K562 (cell line): ENCODE measurements at regions not wholly inside any gene's neighbourhood (a gene's known extent, or its start where the extent isn't known, plus 50 kb on each side); places are given as distances from the start of the nearest gene placed in this dataset.

Experiments
- CBFB ChIP-seq: sonication (generic); formaldehyde crosslinking; IDR thresholded peaks from 2 replicates; pipeline ENCODE4 v1.4.0; 2020; ENCODE audit warnings: mild to moderate bottlenecking, missing genetic modification reagents
- CEBPB ChIP-seq: fragments of 450-650 bp; IDR thresholded peaks from 2 replicates; pipeline ENCODE4 v1.6.1; 2016; ENCODE audit warnings: missing genetic modification characterization, missing compliant biosample characterization
- CTCF ChIP-seq, 3 experiments: IDR thresholded peaks in 2 of 3; conservative IDR thresholded peaks in 1 of 3; 2 replicates each; pipeline ENCODE4 v1.5.1; 2011 to 2012; ENCODE audit warnings: low read length in 3 of 3, mild to moderate bottlenecking in 3 of 3, control low read depth in 2 of 3, improper control_type of control experiment in 1 of 3, inconsistent platforms in 1 of 3, low read depth in 1 of 3, mixed read lengths in 1 of 3, moderate library complexity in 1 of 3; ENCODE audit not compliant: insufficient read depth in 2 of 3
- FOXM1 ChIP-seq, 2 experiments: fragments of 450-650 bp in 1 of 2; sonication (generic) in 1 of 2; formaldehyde crosslinking in 1 of 2; IDR thresholded peaks; 2 replicates each; pipeline versions ENCODE4 v1.6.1 to v1.9.0; 2017 to 2022; ENCODE audit warnings: low read depth in 2 of 2, mild to moderate bottlenecking in 2 of 2, missing genetic modification reagents in 1 of 2, moderate library complexity in 1 of 2
- HIVEP1 ChIP-seq: fragments of 250-450 bp; sonication (Bioruptor Pico); IDR thresholded peaks from 2 replicates; pipeline ENCODE4 v1.4.0; 2020; ENCODE audit warnings: mild to moderate bottlenecking
- HOMEZ ChIP-seq: fragments of 250-450 bp; sonication (Bioruptor Pico); IDR thresholded peaks from 2 replicates; pipeline ENCODE4 v1.4.0; 2020; ENCODE audit warnings: mild to moderate bottlenecking, moderate library complexity
- IRF9 ChIP-seq: fragments of 450-650 bp; IDR thresholded peaks from 2 replicates; pipeline ENCODE4 v1.6.1; 2016; ENCODE audit warnings: missing biosample characterization, missing genetic modification characterization
- MEF2D ChIP-seq: conservative IDR thresholded peaks from 2 replicates; pipeline ENCODE4 v1.6.1; 2016; ENCODE audit warnings: low read depth, missing genetic modification characterization, missing compliant biosample characterization
- PCBP1 ChIP-seq: fragments of 200-400 bp; formaldehyde crosslinking; IDR thresholded peaks from 2 replicates; pipeline ENCODE4 v1.6.1; 2018; ENCODE audit warnings: mild to moderate bottlenecking, low read depth, low read length; ENCODE audit not compliant: poor library complexity, severe bottlenecking
- SIN3A ChIP-seq, 2 experiments: fragments of 150-350 bp in 1 of 2; IDR thresholded peaks; 2 replicates each; pipeline ENCODE4 v1.6.1; 2011 to 2016; ENCODE audit warnings: borderline replicate concordance in 2 of 2, low read depth in 2 of 2, low read length in 2 of 2, mild to moderate bottlenecking in 2 of 2, moderate library complexity in 2 of 2; ENCODE audit not compliant: control insufficient read depth in 1 of 2
- THAP7 ChIP-seq: fragments of 250-450 bp; sonication (Bioruptor Pico); IDR thresholded peaks from 2 replicates; pipeline ENCODE4 v1.5.0; 2021
- ZNF12 ChIP-seq: sonication (generic); formaldehyde crosslinking; IDR thresholded peaks from 2 replicates; pipeline ENCODE4 v1.4.0; 2020; ENCODE audit warnings: mild to moderate bottlenecking, missing genetic modification reagents

GRCh38 chr1:187626056-187626455 lies 797.3 kb downstream of the PLA2G4A start:
- TF ChIP-seq CEBPB (no peak), THAP7 (CRISPR knock-in tag) (no peak), SIN3A (IDR thresholded peaks at IDR 0.05; ENCODE audit: borderline replicate concordance in 2 of 2, control insufficient read depth in 1 of 2, low read depth in 2 of 2, low read length in 2 of 2) (no peak), PCBP1 (no peak), ZNF12 (CRISPR knock-in tag) (no peak), CBFB (no peak), HIVEP1 (CRISPR knock-in tag) (no peak), MEF2D (tag) (no peak), HOMEZ (CRISPR knock-in tag) (no peak), CTCF (IDR thresholded peaks at IDR 0.05 in 2 of 3, conservative IDR thresholded peaks at IDR 0.05 in 1 of 3; ENCODE audit: insufficient read depth in 2 of 3, low read depth in 1 of 3, low read length in 3 of 3) (no peak), FOXM1 (IDR thresholded peaks at IDR 0.05; ENCODE audit: low read depth) (no peak), FOXM1 (CRISPR knock-in tag; IDR thresholded peaks at IDR 0.05; ENCODE audit: low read depth) (no peak), IRF9 (tag) (no peak)
